Body of pancreas (tissue), 4 donors: ENCODE measurements at regions not wholly inside any gene's neighbourhood (a gene's known extent, or its start where the extent isn't known, plus 50 kb on each side); places are given as distances from the start of the nearest gene placed in this dataset.
A peak's percentile ranks its signal among the peaks of the same experiment; 100 is the strongest.

Source experiments
- ATAC-seq: fragments of 150-250 bp; one replicate; pipeline ENCODE4 v1.9.1; 2016
- DNase-seq, 4 donors: peaks; one replicate each; pipeline ENCODE4 v3.0.0-alpha.2; 2019
- H3K27ac ChIP-seq, 4 donors: fragments of 200-600 bp; sonication (generic); 1 replicate in 3 of 4; 2 replicates in 1 of 4; pipeline versions ENCODE4 v1.5.1 to v1.6.1; 2016 to 2019; ENCODE audit warnings: mild to moderate bottlenecking in 1 of 4, mixed read lengths in 1 of 4, moderate library complexity in 1 of 4
- H3K27me3 ChIP-seq, 2 donors: fragments of 200-600 bp; sonication (generic); one replicate each; pipeline ENCODE4 v1.6.0; 2016; ENCODE audit warnings: mild to moderate bottlenecking in 1 of 2
- H3K36me3 ChIP-seq, 2 donors: fragments of 200-600 bp; sonication (generic); replicated peaks in 1 of 2; 2 replicates each; pipeline ENCODE4 v1.5.1; 2016; ENCODE audit warnings: low read depth in 2 of 2; ENCODE audit not compliant: insufficient read depth in 1 of 2
- H3K4me1 ChIP-seq: fragments of 200-600 bp; sonication (generic); one replicate; pipeline ENCODE4 v1.6.0; 2016
- H3K4me3 ChIP-seq, 2 donors: fragments of 200-600 bp; sonication (generic); 1 replicate in 1 of 2; 2 replicates in 1 of 2; pipeline ENCODE4 v1.5.1; 2016 to 2019
- H3K9me3 ChIP-seq, 3 donors: fragments of 200-600 bp; sonication (generic); 1 replicate in 2 of 3; 2 replicates in 1 of 3; pipeline ENCODE4 v1.5.1; 2016
- POLR2A ChIP-seq, 3 donors: fragments of 450-650 bp; IDR thresholded peaks; one replicate each; pipeline ENCODE4 v1.6.1; 2016; ENCODE audit warnings: antibody characterized with exemption in 3 of 3, mild to moderate bottlenecking in 2 of 3
- WGBS, 2 donors: methylation state at CpG; one replicate each; pipeline ENCODE4 v1.1.5; 2017; 5-methylcytosine and 5-hydroxymethylcytosine counted together
- intact Hi-C: fragments of 100-400 bp; cut with DNase I; formaldehyde crosslinking; loops from one replicate; pipeline ENCODE4 v1.15.1; 2023
- TF ChIP-seq, protein P1 (sequence below), 7 experiments: fragments of 450-650 bp in 4 of 7; fragments of 200-600 bp in 3 of 7; sonication (generic) in 3 of 7; IDR thresholded peaks; one replicate each; pipeline ENCODE4 v1.5.1; 2016 to 2019; ENCODE audit warnings: antibody characterized with exemption in 7 of 7

DNA sequence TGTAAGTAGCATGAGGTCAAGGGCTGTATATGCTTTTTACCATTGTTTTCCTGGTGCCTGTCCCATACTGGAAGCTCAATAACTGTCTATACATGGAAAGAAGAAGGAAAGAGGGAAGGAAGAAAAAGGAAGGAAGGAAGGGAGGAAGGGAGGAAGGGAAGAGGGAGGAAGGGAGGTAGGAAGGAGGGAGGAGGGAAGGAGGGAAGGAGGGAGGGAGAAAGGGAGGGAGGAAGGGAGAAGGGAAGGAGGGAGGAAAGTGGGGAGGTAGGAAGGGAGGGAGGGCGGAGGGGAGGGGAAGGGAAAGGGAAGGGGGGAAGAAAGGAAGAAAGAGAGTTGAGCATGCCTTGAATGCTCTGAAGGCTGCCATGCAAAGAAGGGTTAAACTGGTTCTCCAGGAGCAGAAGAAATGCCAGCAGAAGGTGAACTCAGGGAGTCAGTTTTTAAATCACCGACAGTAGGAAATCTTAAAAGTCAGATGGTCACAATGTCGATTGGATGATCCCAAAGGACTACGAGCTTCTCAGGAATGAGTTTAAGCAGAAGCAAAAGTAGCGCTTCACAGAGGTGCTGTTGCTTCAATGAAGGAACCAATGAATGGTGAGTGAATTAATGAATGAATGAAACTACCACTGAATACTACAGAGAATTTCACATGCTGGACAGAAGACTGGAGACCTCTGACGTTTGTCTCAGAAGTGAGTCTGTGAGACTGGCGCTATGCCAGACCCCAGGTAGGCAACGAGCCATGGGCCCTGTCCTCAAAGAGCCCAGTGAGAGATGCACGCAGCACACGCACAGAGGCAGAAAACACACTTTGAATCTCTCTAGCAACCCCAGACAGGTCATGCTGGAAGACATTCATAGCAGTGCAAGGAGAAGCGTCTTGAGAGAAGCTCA, 117.6 kb downstream of the MRPL14 start:
- Histone ChIP-seq H3K27ac (no peak overlapping the region), H3K4me3 (no peak overlapping the region), H3K36me3 (no peaks in the 10 kb centered on the region), H3K4me1 (peaks cover 25% of the 10 kb centered on the region), H3K27me3 (no peaks in the 10 kb centered on the region), H3K9me3 (no peaks in the 10 kb centered on the region)
- intact Hi-C loops, result no loop called here
- DNase-seq (peak; percentile 45 to 76 (median 60)), ATAC-seq (no peak)
- TF ChIP-seq, protein P1, sequence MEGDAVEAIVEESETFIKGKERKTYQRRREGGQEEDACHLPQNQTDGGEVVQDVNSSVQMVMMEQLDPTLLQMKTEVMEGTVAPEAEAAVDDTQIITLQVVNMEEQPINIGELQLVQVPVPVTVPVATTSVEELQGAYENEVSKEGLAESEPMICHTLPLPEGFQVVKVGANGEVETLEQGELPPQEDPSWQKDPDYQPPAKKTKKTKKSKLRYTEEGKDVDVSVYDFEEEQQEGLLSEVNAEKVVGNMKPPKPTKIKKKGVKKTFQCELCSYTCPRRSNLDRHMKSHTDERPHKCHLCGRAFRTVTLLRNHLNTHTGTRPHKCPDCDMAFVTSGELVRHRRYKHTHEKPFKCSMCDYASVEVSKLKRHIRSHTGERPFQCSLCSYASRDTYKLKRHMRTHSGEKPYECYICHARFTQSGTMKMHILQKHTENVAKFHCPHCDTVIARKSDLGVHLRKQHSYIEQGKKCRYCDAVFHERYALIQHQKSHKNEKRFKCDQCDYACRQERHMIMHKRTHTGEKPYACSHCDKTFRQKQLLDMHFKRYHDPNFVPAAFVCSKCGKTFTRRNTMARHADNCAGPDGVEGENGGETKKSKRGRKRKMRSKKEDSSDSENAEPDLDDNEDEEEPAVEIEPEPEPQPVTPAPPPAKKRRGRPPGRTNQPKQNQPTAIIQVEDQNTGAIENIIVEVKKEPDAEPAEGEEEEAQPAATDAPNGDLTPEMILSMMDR (IDR thresholded peaks at IDR 0.05), result no peak
- no peak for TF ChIP-seq POLR2A (IDR thresholded peaks at IDR 0.05)
- 53 to 55% methylated on average over 10 to 11 of the region's 11 CpGs for WGBS, 2 donors

DNA sequence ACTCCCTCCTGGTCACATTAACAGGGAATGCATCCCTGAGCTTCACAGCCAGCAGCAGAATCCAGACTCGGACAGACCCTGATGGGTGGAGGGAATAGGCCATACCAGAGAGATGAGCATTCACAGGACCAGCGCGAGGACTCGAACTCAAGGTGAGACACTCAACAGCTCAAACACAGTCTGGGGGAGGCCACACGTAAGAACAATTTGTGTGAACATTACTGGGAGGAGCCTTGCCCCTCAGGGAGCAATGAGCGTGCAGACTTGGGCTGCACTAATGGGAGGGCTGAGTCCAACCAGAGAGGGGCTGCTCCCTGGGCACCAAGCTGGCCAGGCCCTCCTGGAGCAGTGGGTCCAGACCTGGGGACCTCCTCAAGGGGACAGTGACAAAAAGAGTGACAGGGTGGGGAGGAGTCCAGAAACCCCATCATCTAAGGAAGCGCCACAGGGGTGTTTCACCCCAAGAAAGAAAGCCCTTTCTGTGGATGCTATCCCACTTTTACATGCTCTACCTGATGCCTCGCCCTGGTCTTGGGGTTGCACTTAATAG, 118.4 kb downstream of the MRPL14 start:
- DNase-seq (no peak), ATAC-seq (no peak)
- H3K27ac ChIP-seq, result no peak overlapping the region
- no peaks in the 10 kb centered on the region for H3K9me3 ChIP-seq
- H3K27me3 ChIP-seq, result no peaks in the 10 kb centered on the region
- H3K4me1 ChIP-seq, result peaks cover 32% of the 10 kb centered on the region
- intact Hi-C loops, result no loop called here
- TF ChIP-seq, protein P1 (IDR thresholded peaks at IDR 0.05), result no peak
- TF ChIP-seq POLR2A (IDR thresholded peaks at IDR 0.05), result no peak
- WGBS, 2 donors, result 90 to 93% methylated on average over 8 of the region's 8 CpGs
- no peak overlapping the region for H3K4me3 ChIP-seq
- no peaks in the 10 kb centered on the region for H3K36me3 ChIP-seq

DNA sequence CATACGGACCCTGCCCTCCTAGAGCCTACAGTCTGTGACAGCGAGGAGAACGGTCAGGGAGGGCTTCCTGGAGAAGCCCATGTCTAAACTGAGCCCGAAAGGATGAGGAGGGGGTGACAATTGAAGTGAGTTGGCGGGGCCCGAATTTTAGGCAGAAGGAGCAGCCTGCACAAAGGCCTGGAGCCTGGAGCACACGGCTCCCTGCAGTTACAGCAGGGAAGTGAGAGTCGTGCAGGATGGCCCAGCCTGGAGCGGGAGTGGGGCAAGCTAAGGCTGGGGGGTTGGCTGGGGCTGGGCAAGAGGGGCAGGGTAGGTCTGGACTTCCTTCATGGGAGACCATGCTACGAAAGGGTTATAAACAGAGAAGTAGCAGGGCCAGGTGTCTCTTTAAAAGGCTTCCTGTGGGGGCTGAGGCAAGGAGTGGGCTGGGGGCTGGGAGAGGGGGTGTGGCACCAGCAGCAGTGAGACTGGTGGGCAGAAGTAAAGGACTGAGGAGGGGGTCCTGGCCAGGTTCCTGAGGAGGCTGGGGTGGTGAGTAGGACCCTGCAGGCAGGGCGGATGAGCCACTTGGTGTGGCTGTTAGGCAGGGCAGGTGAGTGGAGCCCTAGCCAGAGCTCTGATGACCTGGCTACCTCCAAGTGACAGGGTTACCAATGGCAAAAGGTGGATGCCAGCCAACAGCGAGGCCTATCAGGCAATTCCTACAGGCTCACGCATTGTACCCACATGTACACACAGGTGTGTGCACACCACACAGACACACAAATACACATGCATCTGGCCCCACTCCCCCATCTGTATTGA, 119.2 kb downstream of the MRPL14 start:
- no peaks in the 10 kb centered on the region for H3K27me3 ChIP-seq
- no peaks in the 10 kb centered on the region for H3K36me3 ChIP-seq
- WGBS, 2 donors, result 75 to 88% methylated on average over 13 of the region's 13 CpGs
- no peak overlapping the region for H3K4me3 ChIP-seq
- peaks cover 39% of the 10 kb centered on the region for H3K4me1 ChIP-seq
- intact Hi-C loops, result no loop called here
- no peak overlapping the region for H3K27ac ChIP-seq
- H3K9me3 ChIP-seq, result no peaks in the 10 kb centered on the region
- no peak for ATAC-seq
- TF ChIP-seq POLR2A (IDR thresholded peaks at IDR 0.05), result no peak
- TF ChIP-seq, protein P1 (IDR thresholded peaks at IDR 0.05), result no peak
- DNase-seq, result no peak

DNA sequence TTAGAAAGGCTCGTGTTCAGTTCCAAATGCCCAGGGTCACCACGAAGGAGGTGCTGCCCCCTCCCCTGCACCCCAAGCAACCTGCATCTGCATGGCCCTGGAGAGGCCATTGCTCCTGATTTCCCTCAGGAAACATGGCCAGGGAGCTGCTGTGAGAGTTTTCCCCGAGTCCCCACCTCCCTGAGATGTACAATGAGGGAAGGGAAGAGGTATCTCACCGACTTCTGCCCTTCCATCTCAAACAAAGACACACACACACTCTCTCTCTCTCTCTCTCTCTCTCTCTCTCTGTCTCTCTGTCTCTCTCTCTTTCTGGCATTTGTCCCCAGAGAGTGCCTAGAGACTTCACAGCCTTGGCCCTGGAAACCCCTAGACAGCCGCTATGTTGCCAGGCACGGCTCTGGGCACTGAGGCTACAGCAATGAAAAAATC, 120.4 kb downstream of the MRPL14 start:
- Histone ChIP-seq H3K27ac (no peak overlapping the region), H3K27me3 (no peaks in the 10 kb centered on the region), H3K9me3 (no peaks in the 10 kb centered on the region), H3K36me3 (no peaks in the 10 kb centered on the region), H3K4me3 (no peak overlapping the region), H3K4me1 (peaks cover 44% of the 10 kb centered on the region)
- DNase-seq, result no peak
- WGBS, 2 donors, result 76 to 84% methylated on average over 6 of the region's 6 CpGs
- intact Hi-C loops, result no loop called here
- ATAC-seq, result no peak
- TF ChIP-seq, protein P1 (IDR thresholded peaks at IDR 0.05), result no peak
- no peak for TF ChIP-seq POLR2A (IDR thresholded peaks at IDR 0.05)
